Gastroesophageal sphincter (tissue), 3 donors: ENCODE measurements at regions not wholly inside any gene's neighbourhood (a gene's known extent, or its start where the extent isn't known, plus 50 kb on each side); places are given as distances from the start of the nearest gene placed in this dataset.

Experiments used
- CTCF ChIP-seq, 4 experiments: fragments of 200-600 bp in 2 of 4; fragments of 450-650 bp in 2 of 4; sonication (generic) in 1 of 4; IDR thresholded peaks; one replicate each; pipeline ENCODE4 v1.5.1; 2017 to 2019; ENCODE audit warnings: antibody characterized with exemption in 4 of 4, mild to moderate bottlenecking in 2 of 4, moderate library complexity in 2 of 4
- POLR2AphosphoS5 ChIP-seq: sonication (generic); formaldehyde crosslinking; IDR thresholded peaks from one replicate; pipeline ENCODE4 v1.6.1; 2017; ENCODE audit warnings: antibody characterized with exemption

- TF ChIP-seq CTCF (IDR thresholded peaks at IDR 0.05) (no peak), POLR2AphosphoS5 (no peak)
These were observed 1646.2 kb upstream of the TENM3 start for GRCh38 chr4:180596888-180597483.
